ENCODE measurements at regions not wholly inside any gene's neighbourhood (a gene's known extent, or its start where the extent isn't known, plus 50 kb on each side); places are given as distances from the start of the nearest gene placed in this dataset.

DNA sequence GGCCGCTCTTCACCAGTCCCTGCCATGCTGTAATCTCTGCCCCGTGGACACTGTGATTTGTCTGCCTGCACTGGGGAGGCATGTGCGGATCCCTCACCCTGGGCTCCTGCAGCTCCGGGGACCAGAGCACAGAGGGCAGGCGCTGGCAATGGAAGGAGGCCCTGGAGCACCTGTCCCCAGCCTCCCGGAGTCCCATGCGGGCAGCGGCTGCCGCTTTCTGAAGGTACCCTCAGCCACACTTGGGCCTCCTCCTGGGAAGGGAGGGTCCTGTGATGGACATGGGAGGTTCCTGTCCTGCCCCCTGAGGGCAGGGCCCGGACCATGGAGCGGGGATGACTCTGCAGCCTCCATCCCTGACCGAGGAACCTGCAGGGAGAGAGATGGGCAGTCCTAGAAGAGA is 297.4 kb upstream of the SFSWAP start:
- TF ChIP-seq TAF1 (IDR thresholded peaks at IDR 0.05; ENCODE audit: low read depth, low read length) (no peak), POLR2A (IDR thresholded peaks at IDR 0.05; ENCODE audit: low read depth, low read length) (no peak), POLR2AphosphoS5 (IDR thresholded peaks at IDR 0.05; ENCODE audit: low read depth, low read length) (no peak), SPI1 (IDR thresholded peaks at IDR 0.05; ENCODE audit: low read depth, low read length) (no peak), POU2F2 (IDR thresholded peaks at IDR 0.05; ENCODE audit: low read depth, low read length) (no peak), PAX5 (IDR thresholded peaks at IDR 0.05; ENCODE audit: insufficient read depth, low read length, severe bottlenecking) (no peak)

All from GM12891 (cell line).